ENCODE measurements at regions not wholly inside any gene's neighbourhood (a gene's known extent, or its start where the extent isn't known, plus 50 kb on each side); places are given as distances from the start of the nearest gene placed in this dataset.
"Not testable (repeated sequence)": the region's sequence is repeated elsewhere in the genome, so short reads cannot be mapped to it uniquely, and the experiment has no call there.

DNA sequence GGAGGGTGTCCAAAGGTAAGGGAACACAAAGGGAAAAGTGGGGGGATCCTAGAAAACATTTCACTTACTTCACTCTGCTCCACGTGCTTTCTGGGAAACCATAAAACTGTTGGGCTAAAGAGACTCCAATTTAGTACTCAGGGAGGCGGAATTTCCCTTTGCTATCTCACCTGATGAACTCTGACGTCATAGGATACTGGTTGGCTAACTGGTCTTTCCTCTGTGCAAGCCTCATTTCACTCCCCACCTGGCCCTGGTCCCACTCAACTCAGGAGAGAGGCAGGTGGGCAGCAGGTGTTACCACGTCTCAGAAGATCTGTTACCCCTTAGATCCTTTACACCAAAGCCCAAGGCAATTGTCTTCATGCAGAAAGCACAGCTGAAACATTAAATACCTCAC, 51.8 kb upstream of the PMAIP1 start:
- no peak for DNase-seq (ENCODE audit: low read depth in 3 of 3, low spot score in 1 of 3)

DNA sequence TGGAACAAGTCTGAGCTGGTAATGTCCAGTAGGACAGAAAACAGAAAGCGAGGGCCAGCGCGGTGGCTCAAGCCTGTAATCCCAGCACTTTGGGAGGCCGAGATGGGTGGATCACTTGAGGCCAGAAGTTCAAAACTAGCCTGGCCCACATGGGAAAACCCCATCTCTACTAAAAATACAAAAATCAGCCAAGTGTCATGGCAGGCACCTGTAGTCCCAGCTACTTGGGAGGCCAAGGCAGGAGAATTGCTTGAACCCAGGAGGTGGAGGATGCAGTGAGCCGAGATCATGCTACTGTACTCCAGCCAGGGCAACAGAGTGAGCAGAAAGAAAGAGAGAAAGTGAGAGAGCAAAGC, 52.3 kb upstream of the PMAIP1 start:
- not testable (repeated sequence) for DNase-seq (ENCODE audit: low read depth in 3 of 3, low spot score in 1 of 3)

DNA sequence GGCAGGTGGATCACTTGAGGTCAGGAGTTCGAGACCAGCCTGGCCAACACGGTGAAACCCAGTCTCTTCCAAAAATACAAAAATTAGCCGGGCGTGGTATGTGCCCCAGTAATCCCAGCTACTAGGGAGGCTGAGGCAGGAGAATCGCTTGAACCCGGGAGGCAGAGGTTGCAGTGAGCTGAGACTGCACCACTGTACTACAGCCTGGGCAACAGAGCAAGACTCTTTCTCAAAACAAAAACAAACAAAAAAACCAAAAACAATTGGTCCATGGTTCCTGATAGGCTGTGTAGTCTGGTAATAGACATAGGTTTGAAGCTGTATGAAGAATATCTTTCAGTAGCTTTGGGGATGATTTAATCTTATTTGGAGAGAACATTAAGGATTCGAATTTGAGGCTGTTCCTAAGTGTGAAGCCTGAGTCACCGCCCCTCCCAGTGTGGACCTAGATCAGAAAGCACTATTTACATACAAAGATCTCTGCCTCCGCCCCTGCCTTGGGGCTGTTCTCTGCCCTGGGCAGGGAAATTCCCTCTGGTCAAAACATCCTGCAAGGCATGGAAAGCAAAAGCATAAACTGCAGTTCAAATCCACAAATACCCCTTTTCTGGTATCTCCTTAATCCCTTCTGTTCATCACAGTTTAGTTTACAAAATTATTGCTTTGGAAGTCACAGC, 52.8 kb upstream of the PMAIP1 start:
- no peak for DNase-seq (ENCODE audit: low read depth in 3 of 3, low spot score in 1 of 3)

DNA sequence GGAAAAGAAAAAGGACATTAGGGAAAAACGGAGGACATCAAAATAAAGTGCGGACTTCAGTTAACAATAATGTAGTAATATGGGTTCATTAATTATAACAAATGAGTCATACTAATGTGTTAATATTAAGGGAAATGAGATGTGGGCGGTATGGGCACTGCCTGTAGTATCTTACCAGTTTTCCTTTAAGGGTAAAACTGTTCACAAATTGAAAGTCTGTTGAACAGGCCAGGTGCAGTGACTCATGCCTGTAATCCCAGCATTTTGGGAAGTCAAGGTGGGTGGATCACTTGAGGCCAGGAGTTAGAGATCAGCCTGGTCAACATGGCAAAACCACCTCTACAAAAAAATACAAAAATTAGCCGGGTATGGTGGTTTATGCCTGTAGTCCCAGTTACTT, 56.8 kb upstream of the PMAIP1 start:
- no peak for DNase-seq (ENCODE audit: low read depth in 3 of 3, low spot score in 1 of 3)

DNA sequence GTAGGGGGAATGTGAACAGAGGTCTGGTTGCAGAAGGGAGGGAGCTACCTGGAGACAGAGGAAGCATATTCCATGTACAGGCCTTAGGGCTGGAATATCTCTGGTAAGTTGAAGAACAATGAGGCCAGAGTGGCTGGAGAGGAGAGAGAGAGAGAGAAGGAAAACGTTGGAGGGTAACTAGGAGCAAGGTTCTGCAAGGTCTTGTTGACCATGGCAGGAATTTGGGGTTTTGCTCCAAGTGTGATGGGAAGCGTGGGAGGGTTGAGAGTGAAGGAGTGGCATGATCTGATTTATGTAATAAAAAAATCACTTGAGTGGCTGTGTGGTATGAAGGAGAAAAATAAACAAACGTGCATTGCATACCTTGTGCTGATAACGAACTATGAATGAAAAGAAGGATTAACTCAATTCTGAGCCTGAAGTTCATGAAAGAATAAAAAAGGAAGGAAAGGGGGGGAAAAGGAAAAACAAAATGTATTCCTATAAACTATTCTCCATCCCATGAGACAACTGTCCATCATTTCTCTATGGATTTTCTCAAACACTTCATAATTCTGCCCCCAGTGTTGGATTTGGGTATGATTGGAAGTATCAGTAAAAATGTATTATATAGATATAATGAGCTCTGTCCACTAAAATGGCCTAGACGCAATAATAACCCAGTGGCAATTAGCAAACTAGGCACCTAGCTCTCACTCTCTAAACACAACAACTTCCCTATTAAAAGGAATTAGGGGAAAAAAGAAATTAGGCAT, 59.7 kb upstream of the PMAIP1 start:
- no peak for DNase-seq (ENCODE audit: low read depth in 3 of 3, low spot score in 1 of 3)

DNA sequence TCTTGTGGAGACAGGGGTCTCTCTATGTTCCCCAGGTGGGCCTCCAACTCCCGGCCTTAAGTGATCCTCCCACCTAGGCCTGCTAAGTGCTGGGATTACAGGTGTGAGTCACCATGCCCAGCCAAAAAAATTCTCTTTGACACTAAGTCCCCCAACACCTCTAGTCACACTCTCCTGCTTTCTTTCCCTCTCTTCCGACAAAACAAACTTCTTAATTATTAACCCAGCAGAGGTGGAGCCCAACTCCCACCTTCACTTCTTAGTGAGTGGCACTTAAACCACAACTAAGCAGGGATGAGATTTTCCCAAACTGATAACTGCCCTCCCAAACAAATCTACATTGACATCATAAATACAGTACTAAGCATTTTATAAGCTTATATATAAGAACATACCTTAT, 60.5 kb upstream of the PMAIP1 start:
- no peak for DNase-seq (ENCODE audit: low read depth in 3 of 3, low spot score in 1 of 3)

DNA sequence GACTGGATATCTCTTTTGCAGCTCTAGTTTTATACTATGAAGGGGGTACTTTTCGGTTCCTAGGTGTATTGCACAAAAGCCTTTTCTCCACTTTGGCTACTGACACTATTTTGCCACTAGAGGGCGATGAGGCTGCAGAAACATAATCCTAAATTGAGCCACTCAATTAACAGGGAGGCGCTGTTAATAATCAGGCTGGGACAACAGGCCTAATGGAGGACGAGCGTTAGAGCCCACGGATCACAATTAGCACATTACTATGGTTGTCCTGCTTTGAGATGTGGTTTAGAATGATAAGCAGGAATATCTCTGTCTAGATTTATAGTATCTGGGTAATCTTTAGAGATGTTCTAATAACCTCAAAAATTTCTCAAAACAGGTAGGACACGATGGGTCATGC, 62.2 kb upstream of the PMAIP1 start:
- DNase-seq (ENCODE audit: low read depth in 3 of 3, low spot score in 1 of 3) = peak in 2 of 3 donors; percentile 6 to 22

DNA sequence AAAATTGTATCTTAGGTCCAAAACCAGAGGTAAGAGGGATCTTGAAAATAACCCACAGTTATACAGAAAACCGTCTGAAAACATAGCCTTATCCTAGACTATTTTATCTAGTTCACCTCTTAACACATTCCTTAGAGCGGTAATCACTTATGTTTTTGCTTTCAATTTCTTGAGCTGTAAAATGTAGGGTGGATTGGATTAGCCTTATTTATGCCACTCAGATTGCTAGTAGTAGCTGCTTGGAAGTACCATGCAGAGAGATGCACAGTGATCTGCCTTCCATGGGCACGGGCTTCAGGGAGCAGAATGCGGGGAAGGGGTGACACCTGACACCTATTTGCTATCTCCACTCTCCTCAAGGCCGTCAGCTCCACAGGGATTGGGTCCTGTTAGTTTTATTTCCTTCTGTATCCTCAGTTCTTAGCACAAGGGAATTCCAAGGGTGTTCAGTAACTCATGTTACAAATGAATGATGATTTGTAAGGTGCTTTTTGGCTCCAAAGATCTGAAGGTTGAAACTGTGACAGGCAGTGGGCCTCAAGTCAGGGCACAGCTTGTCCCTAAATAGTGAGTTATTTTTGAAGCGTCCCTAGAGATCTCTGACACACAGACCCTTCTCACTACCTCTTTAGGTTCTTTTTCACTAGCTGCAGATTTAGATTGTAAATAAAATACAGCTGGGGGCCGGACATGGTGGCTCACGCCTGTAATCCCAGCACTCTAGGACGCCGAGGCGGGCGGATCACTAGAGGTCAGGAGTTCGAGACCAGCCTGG, 64.0 kb upstream of the PMAIP1 start:
- DNase-seq (ENCODE audit: low read depth in 3 of 3, low spot score in 1 of 3) = no peak

DNA sequence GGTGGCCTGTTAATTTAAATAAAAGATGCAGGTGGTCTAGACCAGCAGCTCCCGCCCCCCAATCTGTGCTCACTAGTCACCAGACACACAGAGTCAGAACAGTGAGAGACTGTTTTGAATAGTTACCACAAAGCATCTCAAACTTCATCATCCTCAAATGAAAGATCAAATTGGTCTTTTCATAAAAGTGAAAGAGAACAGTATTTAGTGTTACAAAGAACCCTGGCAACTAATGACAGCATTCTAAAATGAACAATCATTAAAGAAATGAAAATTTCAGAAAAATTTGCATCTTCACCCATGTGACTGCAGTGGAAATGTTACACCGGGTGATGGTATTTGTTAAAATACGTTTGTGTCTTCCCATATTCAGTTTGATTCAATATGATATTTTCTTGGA, 65.5 kb upstream of the PMAIP1 start:
- no peak for DNase-seq (ENCODE audit: low read depth in 3 of 3, low spot score in 1 of 3)

DNA sequence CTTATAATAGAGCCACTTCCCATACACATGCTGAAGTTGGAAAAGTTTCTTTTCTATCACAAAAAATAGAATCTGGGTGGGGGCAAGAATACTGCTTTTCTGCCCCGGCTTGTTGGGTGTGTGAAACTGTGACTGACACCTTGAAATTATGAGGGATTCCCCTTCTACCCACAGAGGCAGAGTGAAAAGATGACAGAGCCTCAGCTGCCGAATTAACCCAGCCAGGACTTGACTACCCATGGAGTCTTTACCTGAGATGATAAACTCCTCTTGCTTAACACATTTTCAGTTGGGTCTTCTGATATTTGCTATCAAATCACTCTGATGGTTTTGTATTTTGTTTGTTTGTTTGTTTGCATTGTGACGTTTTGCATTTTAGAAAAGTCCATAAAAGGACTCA, 66.0 kb upstream of the PMAIP1 start:
- DNase-seq (ENCODE audit: low read depth in 3 of 3, low spot score in 1 of 3) = no peak

DNA sequence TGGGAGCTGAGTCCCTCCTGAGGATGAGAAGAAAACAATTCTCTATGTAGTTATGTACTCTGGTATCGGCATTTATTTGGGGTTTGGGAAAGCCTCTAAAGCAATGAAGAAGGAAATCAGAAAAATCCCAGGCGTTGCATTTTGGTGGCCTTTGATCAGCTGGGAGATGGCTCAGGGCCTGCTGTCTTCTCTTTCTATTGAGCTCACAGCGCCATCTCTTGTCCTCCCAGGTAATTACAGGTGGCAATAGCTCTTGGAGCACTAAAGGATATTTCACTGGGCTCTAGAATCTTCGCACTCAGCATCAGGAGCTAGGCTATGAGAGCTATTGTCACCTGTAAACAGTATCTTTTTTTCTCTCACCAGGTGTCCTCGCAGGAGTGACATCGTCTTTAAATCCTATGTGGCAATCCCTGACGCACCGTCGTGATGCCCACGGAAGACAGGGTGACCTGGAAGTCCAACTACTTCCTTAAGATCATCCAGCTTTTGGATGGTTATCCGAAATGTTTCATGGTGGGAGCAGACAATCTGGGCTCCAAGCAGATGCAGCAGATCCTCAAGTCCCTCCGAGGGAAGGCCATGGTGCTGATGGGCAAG, 76.1 kb upstream of the PMAIP1 start:
- no peak for DNase-seq (ENCODE audit: low read depth in 3 of 3, low spot score in 1 of 3)

DNA sequence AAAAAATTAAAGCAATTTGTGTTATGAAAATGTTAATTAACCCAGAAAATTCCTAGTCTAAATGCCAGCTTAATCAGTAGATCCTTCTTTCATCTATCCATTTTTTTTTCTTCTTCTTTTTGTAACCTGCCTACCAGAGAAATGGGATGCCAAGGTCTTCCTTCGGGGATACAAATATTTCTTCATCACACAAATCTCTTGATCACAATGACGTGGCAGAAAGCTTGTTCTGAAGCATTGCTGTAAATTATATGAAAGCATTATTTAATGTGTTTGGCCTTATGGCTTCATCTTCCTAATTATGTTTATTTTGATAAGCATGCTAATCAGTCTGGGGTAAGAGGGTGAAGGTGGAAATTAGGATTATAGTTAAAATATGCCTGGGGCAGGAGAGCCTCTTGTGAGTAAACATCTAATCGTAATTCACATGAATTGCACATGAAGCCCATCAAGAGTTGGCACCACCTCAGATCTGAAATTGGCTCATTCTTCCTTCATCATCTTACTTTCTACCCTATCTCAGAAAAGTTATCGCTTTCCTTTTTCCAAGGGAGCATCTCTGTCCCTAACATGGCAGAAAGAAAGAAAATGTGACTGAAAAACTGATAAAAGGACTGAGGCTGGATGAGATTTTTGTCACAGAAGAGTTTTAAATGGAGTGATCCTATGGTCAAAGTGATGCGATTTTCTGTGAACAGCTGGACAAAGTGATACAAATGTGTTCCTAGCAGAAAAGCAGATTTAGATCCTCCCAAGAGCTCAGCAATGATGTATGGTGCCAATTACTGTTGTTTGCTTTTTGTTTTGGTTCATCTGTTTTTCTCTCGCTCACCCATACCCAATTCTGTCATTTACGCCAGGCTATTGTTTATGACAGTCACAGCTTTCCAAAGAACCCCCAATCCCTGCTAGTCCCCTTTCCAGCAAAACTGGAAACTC, 76.9 kb upstream of the PMAIP1 start:
- no peak for DNase-seq (ENCODE audit: low read depth in 3 of 3, low spot score in 1 of 3)

DNA sequence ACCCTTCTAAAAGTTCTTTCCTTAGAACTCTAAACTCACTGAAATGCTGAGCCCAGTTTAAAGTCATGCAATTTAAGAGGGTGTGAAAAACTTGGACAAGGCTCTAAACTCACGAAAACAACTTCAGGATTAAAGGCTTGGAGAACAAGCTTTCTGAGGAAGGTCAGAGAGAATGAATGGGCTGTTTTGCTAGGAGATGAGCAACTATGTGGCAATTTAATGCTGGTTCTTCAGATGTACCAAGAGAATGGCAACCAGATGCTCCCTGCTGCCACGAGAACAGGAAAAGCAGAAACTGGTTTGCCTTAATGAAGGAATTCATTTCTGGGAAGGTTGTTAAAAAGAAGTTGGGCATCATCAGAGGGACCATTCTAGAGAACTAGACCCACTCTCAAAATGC, 77.8 kb upstream of the PMAIP1 start:
- no peak for DNase-seq (ENCODE audit: low read depth in 3 of 3, low spot score in 1 of 3)

DNA sequence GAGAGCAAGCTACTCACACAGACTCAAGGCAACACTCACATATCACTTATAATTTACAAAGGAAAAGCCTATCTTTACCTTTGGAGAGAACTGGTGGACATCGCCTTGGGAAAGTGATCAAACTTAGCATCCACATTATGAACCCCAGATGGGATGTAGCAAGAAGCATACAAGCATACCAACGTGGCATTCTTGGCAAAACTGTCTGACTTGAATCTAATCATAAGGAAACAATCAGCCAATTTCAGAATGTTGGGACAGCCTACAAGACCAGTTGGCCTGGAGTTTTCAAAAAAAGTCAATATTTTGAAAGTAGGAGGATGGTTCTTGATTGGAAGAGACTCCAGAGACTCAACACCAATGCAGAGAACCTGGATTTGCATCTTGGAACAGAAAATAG, 79.1 kb upstream of the PMAIP1 start:
- DNase-seq (ENCODE audit: low read depth in 3 of 3, low spot score in 1 of 3) = no peak

DNA sequence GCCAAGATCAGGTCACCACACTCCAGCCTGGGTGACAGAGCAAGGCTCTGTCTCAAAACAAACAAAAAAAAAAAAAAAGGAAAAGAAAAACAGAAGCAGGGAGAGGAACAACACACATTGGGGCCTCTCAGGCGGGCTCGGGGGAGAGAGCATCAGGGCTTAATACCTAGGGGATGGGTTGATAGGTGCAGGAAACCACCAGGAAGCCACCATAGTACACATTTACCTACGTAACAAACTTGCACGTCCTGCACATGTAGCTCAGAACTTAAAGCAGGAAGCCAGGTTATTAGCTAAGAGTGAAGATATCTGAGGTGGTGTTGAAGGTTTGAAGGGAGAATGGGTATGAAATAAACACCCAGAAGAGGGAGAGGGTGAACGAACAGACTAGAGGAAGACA, 81.0 kb upstream of the PMAIP1 start:
- DNase-seq (ENCODE audit: low read depth in 3 of 3, low spot score in 1 of 3) = no peak

DNA sequence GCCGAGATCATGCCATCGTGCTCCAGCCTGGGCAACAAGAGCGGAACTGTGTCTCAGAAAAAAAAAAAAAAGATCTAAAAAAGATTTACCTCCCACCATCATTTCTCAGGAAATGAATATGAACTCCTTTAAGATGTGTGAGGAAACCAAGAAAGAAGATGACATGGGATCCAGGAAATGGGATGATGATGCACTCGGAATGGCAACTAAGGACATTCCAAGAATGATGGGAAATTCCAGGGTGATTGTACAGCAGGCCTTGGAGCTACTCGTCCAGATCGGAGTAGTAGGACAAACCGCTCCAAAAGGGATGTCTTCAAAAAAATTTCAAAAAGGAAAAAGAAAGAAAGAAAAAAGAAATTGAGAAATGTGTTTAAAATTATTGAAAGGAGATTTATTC, 84.9 kb upstream of the PMAIP1 start:
- no peak for DNase-seq (ENCODE audit: low read depth in 3 of 3, low spot score in 1 of 3)

DNA sequence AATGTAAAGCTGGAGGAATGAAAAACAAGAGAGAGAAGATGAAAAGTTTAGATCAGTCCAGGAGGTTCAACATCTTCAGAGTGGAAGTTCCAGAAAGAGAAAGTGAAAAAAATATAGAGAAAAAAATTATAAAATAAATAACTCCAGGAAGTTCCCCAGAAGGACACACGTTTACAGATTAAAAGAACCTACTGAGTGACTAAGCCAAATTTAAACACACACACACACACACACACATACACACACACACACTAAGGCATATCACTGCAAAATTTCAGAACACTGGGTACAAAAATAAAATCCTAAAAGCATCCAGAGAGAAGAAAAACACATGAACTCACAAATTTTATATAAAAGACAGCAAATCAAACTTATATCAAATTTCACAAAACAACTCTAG, 85.9 kb upstream of the PMAIP1 start:
- no peak for DNase-seq (ENCODE audit: low read depth in 3 of 3, low spot score in 1 of 3)

DNA sequence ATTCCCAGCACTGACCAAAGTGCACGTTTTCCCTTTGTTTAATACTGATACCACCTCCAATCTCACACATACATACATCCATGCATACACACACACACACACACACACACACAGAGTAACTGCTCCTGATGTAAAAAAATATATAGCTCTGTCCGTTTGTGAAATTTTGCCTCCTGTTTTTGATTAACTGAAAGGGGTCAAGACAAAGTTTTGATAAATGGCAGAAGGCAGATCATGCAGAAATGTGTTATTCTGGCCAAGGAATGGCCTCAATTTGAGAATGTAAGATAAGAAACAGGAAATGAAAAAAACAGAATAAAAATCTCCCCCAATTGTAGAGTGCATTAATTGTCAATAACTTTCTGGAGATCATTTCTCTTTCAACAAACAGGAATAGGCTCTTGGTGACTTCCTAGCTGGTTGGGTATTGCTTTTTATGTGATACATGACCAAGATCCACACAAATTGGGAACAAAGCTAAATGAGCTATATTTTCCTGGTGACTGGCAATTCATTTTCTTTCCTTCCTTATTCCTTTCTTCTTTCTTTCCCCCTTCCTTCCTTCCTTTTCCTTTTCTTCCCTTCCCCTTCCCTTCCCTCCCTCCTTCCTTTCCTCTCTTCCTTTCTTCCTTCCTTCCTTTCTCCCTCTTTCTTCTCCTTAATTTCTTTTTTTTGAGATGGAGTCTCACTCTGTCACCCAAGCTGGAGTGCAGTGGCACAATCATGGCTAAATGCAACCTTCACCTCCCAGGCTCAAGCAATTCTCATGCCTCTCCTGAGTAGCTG, 88.9 kb upstream of the PMAIP1 start:
- DNase-seq (ENCODE audit: low read depth in 3 of 3, low spot score in 1 of 3) = no peak

DNA sequence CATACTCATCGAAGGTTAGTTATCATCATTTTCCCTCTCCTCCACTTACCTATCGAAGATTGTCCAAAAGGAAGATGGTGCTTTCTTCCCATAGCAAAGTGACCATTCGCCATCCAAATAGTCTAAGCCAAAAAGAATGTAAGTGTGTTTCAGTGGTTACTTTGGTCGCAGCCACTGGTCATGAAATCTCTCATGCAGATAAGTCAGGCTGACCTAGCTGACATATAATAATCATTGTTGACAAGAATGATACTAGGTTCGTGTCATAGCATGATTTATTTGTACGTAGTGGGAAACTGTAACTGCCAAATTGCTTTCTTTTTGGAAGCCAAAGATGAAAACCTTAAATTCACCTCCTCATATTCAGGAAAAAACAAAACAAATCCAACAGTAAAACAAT, 89.6 kb upstream of the PMAIP1 start:
- no peak for DNase-seq (ENCODE audit: low read depth in 3 of 3, low spot score in 1 of 3)

DNA sequence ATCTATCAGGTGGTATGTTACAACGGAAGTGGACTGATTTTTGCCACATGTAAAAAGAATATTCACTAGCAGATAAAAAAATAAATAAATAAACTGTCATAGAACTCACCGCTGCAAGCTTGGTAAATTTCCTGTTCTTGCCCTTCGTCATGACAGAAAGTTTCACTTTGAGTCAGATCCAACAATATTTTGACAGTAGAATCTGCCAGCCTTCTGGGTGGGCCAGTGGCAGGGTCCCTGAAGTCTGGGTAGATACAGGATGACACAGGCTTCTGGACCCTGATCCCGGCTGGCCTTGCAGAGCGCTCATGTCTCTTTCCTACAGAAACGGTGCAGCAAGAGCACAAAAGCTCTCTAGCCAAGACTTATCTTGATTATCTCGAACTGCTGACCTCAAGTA, 97.8 kb upstream of the PMAIP1 start:
- DNase-seq (ENCODE audit: low read depth in 3 of 3, low spot score in 1 of 3) = no peak
